ENCODE measurements at regions not wholly inside any gene's neighbourhood (a gene's known extent, or its start where the extent isn't known, plus 50 kb on each side); places are given as distances from the start of the nearest gene placed in this dataset.

GRCh38 chr13:69280399-69280798, 827.2 kb upstream of the ATXN8OS start:
- TF ChIP-seq, protein P1, sequence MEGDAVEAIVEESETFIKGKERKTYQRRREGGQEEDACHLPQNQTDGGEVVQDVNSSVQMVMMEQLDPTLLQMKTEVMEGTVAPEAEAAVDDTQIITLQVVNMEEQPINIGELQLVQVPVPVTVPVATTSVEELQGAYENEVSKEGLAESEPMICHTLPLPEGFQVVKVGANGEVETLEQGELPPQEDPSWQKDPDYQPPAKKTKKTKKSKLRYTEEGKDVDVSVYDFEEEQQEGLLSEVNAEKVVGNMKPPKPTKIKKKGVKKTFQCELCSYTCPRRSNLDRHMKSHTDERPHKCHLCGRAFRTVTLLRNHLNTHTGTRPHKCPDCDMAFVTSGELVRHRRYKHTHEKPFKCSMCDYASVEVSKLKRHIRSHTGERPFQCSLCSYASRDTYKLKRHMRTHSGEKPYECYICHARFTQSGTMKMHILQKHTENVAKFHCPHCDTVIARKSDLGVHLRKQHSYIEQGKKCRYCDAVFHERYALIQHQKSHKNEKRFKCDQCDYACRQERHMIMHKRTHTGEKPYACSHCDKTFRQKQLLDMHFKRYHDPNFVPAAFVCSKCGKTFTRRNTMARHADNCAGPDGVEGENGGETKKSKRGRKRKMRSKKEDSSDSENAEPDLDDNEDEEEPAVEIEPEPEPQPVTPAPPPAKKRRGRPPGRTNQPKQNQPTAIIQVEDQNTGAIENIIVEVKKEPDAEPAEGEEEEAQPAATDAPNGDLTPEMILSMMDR (IDR thresholded peaks at IDR 0.05), result no peak
- TF ChIP-seq POLR2A (IDR thresholded peaks at IDR 0.05), result no peak

Data from heart left ventricle (tissue), 13 donors.